Uterus (tissue), 3 donors: ENCODE measurements at regions not wholly inside any gene's neighbourhood (a gene's known extent, or its start where the extent isn't known, plus 50 kb on each side); places are given as distances from the start of the nearest gene placed in this dataset.

Experiments used
- DNase-seq, 2 donors: peaks; one replicate each; pipeline ENCODE4 v3.0.0-alpha.2; 2019 to 2020
- H3K27ac ChIP-seq, 2 donors: fragments of 200-600 bp; sonication (generic); 1 replicate in 1 of 2; 2 replicates in 1 of 2; pipeline ENCODE4 v1.5.1; 2016 to 2018
- H3K27me3 ChIP-seq, 2 donors: fragments of 200-600 bp; sonication (generic); one replicate each; pipeline ENCODE4 v1.5.1; 2018 to 2019; ENCODE audit warnings: control low read depth in 1 of 2
- H3K36me3 ChIP-seq, 2 donors: fragments of 200-600 bp; sonication (generic); one replicate each; pipeline ENCODE4 v1.5.1; 2019; ENCODE audit warnings: control low read depth in 1 of 2
- H3K4me1 ChIP-seq, 2 donors: fragments of 200-600 bp; sonication (generic); one replicate each; pipeline ENCODE4 v1.5.1; 2018 to 2019; ENCODE audit warnings: control low read depth in 1 of 2
- H3K4me3 ChIP-seq, 2 donors: fragments of 200-600 bp; sonication (generic); 1 replicate in 1 of 2; 2 replicates in 1 of 2; pipeline ENCODE4 v1.5.1; 2018 to 2019; ENCODE audit warnings: mild to moderate bottlenecking in 1 of 2
- H3K9me3 ChIP-seq, 2 donors: fragments of 200-600 bp; sonication (generic); one replicate each; pipeline ENCODE4 v1.5.1; 2019; ENCODE audit warnings: control low read depth in 1 of 2
- CTCF ChIP-seq, 4 experiments: fragments of 200-600 bp in 2 of 4; fragments of 450-650 bp in 2 of 4; sonication (generic) in 2 of 4; IDR thresholded peaks; one replicate each; pipeline ENCODE4 v1.5.1; 2016 to 2019; ENCODE audit warnings: antibody characterized with exemption in 4 of 4, mild to moderate bottlenecking in 2 of 4, moderate library complexity in 1 of 4
- POLR2A ChIP-seq, 2 donors: fragments of 450-650 bp; IDR thresholded peaks; one replicate each; pipeline ENCODE4 v1.6.1; 2016; ENCODE audit warnings: antibody characterized with exemption in 2 of 2, mild to moderate bottlenecking in 1 of 2, moderate library complexity in 1 of 2
- intact Hi-C: fragments of 100-400 bp; cut with DNase I; formaldehyde crosslinking; loops from one replicate; pipeline ENCODE4 v1.15.1; 2023; ENCODE audit warnings: low total_unique reads
- donor health status: DM: yes; HTN: yes; CAD: no.

GRCh38 chr4:27276307-27277073 is 415.8 kb downstream of the STIM2 start:
- intact Hi-C loops = no loop called here
- Histone ChIP-seq H3K27ac (no peak overlapping the region), H3K27me3 (no peaks in the 10 kb centered on the region), H3K4me1 (no peaks in the 10 kb centered on the region), H3K4me3 (no peak overlapping the region), H3K9me3 (no peaks in the 10 kb centered on the region), H3K36me3 (no peaks in the 10 kb centered on the region)
- TF ChIP-seq POLR2A (IDR thresholded peaks at IDR 0.05) = no peak
- TF ChIP-seq CTCF (IDR thresholded peaks at IDR 0.05) = no peak
- no peak for DNase-seq

DNA sequence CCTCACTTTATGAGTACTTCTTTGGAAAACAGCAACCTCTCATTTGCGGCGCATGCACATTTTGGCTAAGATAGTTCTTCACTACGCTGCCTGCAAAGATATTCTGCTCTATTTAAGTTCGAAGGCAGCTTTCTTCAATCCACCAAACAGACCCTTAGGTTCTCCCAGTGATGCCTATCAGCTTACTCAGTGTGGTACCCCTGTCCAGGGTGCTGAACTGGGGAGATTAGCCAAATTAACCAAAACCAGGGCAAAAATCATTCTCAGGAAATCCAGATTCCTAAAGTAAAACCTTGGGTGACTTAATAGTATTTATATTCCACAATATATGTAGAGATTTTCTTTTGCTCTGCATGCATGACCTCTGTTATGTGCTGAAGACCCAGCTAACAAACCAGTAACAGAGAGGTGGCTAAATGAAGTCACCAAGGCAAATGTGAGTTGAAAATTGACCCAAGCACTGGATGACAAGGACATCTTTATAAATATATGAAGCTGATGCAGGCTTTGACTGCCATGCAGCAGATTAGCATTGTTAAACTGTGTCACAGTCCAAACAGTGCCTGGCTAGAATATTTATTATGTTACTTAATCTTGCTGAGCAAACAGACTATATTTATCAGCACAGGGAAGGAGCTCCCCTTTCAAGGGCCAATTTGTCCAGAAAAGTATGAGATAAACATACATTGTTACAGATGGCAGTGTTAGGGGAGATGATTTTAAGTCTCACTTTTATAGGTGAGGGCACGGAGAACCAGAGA is 418.2 kb downstream of the STIM2 start:
- Histone ChIP-seq H3K36me3 (no peaks in the 10 kb centered on the region), H3K9me3 (no peaks in the 10 kb centered on the region), H3K27ac (no peak overlapping the region), H3K4me3 (no peak overlapping the region), H3K4me1 (no peaks in the 10 kb centered on the region), H3K27me3 (no peaks in the 10 kb centered on the region)
- DNase-seq = no peak
- intact Hi-C loops = no loop called here
- TF ChIP-seq CTCF (IDR thresholded peaks at IDR 0.05) = no peak
- no peak for TF ChIP-seq POLR2A (IDR thresholded peaks at IDR 0.05)

DNA sequence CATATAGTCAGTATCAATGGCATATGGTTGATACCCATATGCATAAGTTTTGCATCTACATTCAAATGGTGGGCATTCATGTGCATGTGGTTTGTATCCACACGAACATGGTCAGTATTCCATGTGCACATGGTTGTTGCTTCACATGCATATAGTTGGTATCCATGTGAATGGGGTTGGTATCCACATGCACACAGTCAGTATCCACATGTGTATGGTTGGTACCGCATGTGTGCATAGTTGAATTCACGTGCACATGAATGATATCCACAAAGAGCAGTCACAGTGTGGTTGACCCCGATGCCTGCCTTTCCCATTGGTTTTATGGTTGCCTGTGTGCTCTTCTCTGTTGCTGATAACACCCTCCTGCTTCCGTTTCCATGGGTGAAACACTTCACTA is 427.9 kb downstream of the STIM2 start:
- Histone ChIP-seq H3K36me3 (no peaks in the 10 kb centered on the region), H3K9me3 (no peaks in the 10 kb centered on the region), H3K27me3 (no peaks in the 10 kb centered on the region), H3K27ac (no peak overlapping the region), H3K4me3 (no peak overlapping the region), H3K4me1 (no peaks in the 10 kb centered on the region)
- DNase-seq = no peak
- intact Hi-C loops = no loop called here
- no peak for TF ChIP-seq CTCF (IDR thresholded peaks at IDR 0.05)
- no peak for TF ChIP-seq POLR2A (IDR thresholded peaks at IDR 0.05)

GRCh38 chr4:27289704-27290103 is 429.1 kb downstream of the STIM2 start:
- Histone ChIP-seq H3K4me1 (no peaks in the 10 kb centered on the region), H3K4me3 (no peak overlapping the region), H3K36me3 (no peaks in the 10 kb centered on the region), H3K27ac (no peak overlapping the region), H3K27me3 (no peaks in the 10 kb centered on the region), H3K9me3 (no peaks in the 10 kb centered on the region)
- no peak for TF ChIP-seq CTCF (IDR thresholded peaks at IDR 0.05)
- no peak for TF ChIP-seq POLR2A (IDR thresholded peaks at IDR 0.05)
- no peak for DNase-seq
- intact Hi-C loops = no loop called here

DNA sequence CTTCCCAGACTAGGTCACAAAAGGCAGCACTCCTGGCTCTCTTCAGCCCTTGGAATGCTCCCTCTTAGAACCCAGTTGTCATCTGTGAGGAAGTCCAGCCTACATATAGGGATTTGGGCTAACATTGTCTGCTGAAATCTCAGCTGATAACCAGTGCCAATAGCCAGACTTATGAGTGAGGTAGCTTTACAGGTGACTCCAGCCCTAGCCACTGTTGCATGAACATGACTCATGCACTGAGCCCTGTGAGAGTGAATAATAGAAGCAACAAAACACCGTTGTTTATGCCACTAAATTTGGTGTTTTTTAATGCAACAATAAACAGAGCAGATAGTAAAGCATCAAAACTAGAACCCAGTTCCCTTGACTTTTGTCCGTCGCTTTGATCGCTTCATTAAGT is 433.2 kb downstream of the STIM2 start:
- TF ChIP-seq POLR2A (IDR thresholded peaks at IDR 0.05) (no peak), CTCF (IDR thresholded peaks at IDR 0.05) (no peak)
- no peak overlapping the region for H3K27ac ChIP-seq
- DNase-seq = no peak
- H3K36me3 ChIP-seq = no peaks in the 10 kb centered on the region
- H3K27me3 ChIP-seq = no peaks in the 10 kb centered on the region
- no peak overlapping the region for H3K4me3 ChIP-seq
- no peaks in the 10 kb centered on the region for H3K9me3 ChIP-seq
- H3K4me1 ChIP-seq = no peaks in the 10 kb centered on the region
- intact Hi-C loops = no loop called here
